GF-D8 (cell line): ENCODE measurements at regions not wholly inside any gene's neighbourhood (a gene's known extent, or its start where the extent isn't known, plus 50 kb on each side); places are given as distances from the start of the nearest gene placed in this dataset.

Experiments
- DNase-seq: peaks from one replicate; lab custom pipeline; 2025; lab: John Stamatoyannopoulos, UW

GRCh38 chr6:40753048-40753447 is 165.9 kb upstream of the LRFN2 start:
- DNase-seq = no peak

- DNase-seq = no peak
Measured at GRCh38 chr6:40744835-40745234, 157.7 kb upstream of the LRFN2 start.

DNA sequence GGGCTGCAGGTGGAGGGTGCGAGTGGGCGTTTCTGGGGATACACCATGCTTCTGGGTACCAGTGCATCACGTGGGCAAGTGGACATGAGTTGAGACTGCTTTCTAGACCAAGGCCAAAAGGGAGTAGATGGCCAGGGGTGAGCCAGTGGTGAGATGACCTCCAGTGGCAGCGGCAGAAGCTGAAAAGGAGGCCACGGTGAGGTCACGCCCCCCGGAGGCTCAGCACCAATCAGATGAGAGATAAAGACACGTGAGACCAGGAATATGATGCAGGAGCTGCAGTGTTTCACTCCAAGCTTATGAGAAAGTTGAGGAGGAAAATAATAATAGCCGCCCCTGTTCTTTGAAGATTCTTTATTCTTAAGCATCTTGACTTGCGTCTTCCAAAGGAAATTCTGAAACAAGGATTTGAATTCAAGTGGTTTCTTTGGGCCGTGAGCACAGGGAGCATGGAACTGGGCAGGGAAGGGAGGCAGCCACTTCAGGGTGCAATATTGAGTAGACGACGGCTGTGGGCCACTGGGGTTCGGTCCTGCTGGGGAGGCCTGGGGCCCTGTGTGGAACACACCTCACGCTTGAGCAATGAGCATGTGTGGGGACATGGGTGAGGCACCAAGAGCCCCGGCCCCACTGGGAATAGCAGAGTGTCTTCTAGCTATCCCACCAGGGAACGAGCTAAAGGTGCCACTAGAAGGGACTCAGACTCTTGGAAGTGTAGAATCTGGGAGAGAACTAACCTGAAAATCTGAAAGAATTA is 156.7 kb upstream of the LRFN2 start:
- no peak for DNase-seq

DNA sequence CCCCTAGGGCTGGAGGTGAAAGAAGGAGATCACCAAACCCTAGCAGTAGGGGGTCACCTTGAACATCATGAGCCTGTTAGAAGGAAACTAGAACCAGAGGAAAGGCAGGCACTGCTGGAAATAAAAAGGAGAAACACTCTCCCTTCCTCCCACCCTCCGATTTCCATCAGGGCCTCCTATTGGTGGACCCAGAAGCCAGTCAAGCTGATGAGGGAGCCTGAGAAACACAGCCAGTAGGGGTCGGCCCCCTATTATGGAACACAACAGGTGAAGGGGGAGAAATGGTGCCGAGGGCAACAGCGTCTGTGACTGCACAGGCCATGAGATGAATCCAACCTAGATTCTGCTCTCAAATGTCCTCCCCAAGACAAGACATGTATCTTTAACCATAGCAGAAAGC is 156.1 kb upstream of the LRFN2 start:
- no peak for DNase-seq

- DNase-seq = no peak
Measured at GRCh38 chr6:40740518-40740917, 153.4 kb upstream of the LRFN2 start.

DNA sequence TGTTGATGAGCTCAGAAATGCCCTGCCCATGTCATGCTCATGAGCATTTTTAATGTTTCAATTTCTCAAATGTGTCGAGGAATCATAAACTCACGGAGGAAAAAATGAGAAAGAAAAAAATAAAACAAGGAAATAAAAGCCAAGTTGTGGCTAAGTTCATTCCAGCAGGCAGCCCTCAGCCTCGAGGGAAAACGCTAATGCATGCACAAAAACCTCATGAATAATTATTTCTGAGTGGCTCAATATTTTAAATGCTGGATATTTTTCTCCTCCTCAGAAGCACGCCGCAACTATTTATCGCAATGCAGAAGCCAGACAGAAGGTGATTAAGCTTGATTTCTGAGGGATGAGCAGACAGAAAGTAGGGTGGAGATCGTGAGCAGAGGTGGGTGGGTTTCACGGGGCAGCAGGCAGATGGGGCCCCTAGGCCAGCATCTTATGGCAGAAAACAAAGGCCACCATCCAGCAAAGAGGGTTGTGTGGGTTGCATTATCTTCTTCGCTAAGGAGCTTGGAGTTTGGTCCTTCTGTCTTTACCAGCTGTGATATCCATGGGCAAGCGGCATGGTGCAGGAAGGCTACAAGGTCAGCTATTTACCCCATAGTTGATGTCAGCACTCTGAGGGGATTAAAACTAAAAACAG is 151.5 kb upstream of the LRFN2 start:
- DNase-seq = no peak

- no peak for DNase-seq
Measured at GRCh38 chr6:40735521-40735920, 148.4 kb upstream of the LRFN2 start.

DNA sequence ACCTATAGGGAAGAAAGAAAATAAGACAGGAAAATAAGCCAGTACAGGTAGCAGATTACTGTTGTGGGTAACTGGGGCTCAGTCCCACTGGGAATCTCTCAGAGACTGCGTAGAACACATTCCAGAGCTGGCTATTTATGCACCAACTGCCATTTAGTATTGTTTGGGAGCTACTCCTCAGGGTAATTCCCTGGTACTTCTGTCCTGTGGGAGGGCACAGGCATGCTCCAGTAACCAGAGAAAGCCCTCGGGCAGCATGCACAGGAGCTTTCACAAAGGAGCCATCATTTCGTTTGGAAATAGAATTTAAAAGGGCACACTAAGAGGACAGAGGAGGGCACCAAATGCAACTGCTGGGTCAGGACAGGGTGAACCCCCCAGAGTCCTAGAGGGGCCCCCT is 148.0 kb upstream of the LRFN2 start:
- no peak for DNase-seq

DNA sequence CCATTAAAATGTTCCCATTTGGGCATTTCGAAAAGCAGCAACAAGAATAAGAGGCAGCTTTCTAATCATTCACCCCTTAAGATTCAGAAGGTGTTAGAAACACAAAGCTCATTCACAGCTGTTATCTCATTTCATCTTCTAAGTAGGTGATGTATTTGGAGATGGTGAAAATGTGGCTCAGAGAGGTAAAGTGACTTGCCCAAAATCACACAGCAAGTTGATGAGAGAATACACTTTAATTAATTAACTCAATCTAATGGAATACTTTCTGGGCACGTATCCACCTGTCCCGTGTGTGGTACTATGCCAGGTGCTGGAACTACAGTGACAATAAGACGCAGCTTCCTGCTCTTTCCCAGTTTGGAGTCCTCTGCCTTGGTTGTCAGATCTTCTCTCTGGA is 147.4 kb upstream of the LRFN2 start:
- DNase-seq = no peak

DNA sequence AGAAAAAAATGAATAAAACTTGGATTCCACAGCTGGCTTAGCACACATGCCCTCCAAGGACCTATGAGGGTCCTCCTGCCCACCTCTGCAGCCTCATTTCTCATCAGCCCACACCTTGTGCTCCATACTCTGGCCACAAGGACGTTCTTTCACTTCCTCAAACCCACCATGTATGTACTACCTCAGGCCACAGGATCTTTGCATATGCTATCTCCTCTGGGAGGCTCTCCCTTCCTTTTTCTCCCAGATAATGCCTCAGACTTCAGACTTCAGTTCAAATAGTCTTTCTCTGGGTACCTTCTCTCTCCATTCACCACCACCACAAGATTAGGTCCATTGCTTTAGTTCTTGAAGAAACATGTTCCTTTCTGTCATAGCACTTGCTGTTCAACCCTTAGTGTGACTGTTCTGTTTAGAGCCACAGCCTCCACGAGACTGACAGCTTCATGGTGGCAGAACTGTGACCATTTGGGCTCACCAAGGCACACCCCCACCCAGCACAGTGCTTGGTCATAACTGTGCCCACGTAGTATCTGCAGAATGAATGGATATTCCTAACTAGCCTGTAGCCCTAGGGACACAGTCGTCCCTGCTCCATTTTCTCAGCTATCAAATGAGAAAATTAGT is 146.7 kb upstream of the LRFN2 start:
- DNase-seq = no peak

GRCh38 chr6:40733290-40733689 is 146.1 kb upstream of the LRFN2 start:
- no peak for DNase-seq

DNA sequence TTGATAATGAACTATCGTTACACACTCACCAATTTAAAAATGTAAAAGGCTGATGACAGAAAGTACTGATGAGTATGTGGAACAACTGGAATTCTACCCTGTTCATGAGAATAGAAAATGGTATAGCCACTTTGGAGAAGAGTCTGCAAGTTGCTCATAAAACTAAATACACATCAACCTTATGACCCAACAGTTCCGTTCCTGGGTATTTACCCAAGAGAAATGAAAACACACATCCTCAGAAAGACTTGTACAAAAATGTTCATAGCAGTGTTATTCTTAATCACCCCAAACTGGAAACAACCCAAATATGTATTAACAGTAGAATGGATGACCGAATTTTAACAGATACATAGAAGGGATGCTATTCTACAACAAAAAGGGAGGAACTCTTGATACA is 145.7 kb upstream of the LRFN2 start:
- no peak for DNase-seq

DNA sequence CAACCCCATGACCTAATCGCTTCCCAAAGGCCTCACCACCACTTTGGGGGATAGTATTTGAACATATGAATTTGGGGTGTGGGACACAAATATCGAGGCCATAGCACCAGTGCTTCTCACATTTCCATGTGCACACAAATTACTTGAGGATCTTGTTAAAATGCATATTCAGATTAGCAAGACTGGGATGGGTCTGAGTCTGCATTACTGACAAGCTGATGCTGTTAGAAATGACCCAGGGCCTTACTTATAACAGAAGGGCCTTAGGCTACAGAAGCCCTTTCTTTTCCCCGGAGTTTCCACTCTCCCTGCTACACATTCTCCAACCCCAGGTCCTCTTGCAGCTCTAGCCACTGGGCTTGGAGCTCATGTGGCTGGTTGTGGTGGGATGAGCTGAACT is 141.5 kb upstream of the LRFN2 start:
- DNase-seq = no peak

DNA sequence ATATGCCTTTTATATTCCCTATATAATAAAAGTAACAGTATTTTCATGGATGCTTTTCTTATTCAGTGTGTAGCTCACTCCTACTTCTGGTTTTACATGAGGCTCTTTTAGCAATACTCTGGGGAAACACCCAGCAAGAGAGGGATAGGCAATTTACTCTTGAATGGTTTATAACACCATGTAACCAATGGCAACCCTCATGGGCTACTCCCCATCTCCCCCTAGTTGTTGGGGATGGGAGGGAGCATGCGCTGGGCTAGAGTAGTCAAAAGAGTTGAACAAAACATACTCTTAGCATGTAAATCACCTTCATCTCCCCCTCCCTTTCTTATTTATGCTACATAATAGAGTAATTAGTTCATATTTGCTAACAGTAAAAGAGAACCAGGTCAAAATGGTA is 140.1 kb upstream of the LRFN2 start:
- no peak for DNase-seq

- DNase-seq = no peak
Measured at GRCh38 chr6:40726853-40727252, 139.7 kb upstream of the LRFN2 start.

GRCh38 chr6:40725390-40725789 is 138.2 kb upstream of the LRFN2 start:
- DNase-seq = no peak

DNA sequence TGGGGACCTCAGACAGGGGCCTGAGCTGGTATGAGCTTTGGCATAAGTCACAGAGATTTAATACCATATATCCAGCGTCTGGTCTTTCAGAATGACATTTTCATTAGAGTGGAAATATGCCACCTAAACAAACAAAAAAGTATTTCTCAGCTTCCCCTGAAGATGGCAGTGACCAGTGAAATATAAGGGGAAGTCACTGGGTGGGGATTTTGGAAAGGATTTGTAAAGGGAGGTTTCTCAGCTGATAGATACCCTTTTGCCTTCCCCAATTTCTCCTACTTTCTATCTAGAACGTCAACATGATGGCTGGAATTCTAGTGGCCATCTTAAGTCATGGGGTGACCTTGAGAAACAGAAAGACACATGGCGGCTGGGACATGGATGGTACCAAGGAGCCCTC is 137.7 kb upstream of the LRFN2 start:
- no peak for DNase-seq

- DNase-seq = no peak
Measured at GRCh38 chr6:40723967-40724366, 136.8 kb upstream of the LRFN2 start.

- no peak for DNase-seq
Measured at GRCh38 chr6:40722553-40723258, 135.5 kb upstream of the LRFN2 start.

- no peak for DNase-seq
Measured at GRCh38 chr6:40722091-40722490, 134.9 kb upstream of the LRFN2 start.

GRCh38 chr6:40721271-40721952 is 134.2 kb upstream of the LRFN2 start:
- no peak for DNase-seq

- DNase-seq = no peak
Measured at GRCh38 chr6:40720375-40720748, 133.2 kb upstream of the LRFN2 start.
